Stimulated activated CD8-positive, alpha-beta memory T cell treated with anti-CD3 and anti-CD28 coated beads, Interleukin-7, amount 100 ng/mL, for 48 hours (primary cell): ENCODE measurements at regions not wholly inside any gene's neighbourhood (a gene's known extent, or its start where the extent isn't known, plus 50 kb on each side); places are given as distances from the start of the nearest gene placed in this dataset.
"Not testable (repeated sequence)": the region's sequence is repeated elsewhere in the genome, so short reads cannot be mapped to it uniquely, and the experiment has no call there.

ENCODE experiments used
- DNase-seq, 2 donors: peaks; one replicate each; pipeline ENCODE4 v3.0.0-alpha.2; 2020; ENCODE audit warnings: low read depth in 1 of 2; ENCODE audit errors: extremely low read depth in 1 of 2

GRCh38 chr11:134616038-134616437 lies 204.0 kb upstream of the B3GAT1 start:
- no peak for DNase-seq

GRCh38 chr11:134615041-134615615 lies 203.1 kb upstream of the B3GAT1 start:
- no peak for DNase-seq

- no peak for DNase-seq
Observed at GRCh38 chr11:134614141-134614540, 202.1 kb upstream of the B3GAT1 start.

- no peak for DNase-seq
Observed at GRCh38 chr11:134613646-134614045, 201.6 kb upstream of the B3GAT1 start.

- DNase-seq: no peak
Observed at GRCh38 chr11:134612140-134613030, 200.3 kb upstream of the B3GAT1 start.

GRCh38 chr11:134611537-134611936 lies 199.5 kb upstream of the B3GAT1 start:
- DNase-seq: no peak

- DNase-seq: no peak
Observed at GRCh38 chr11:134610116-134610910, 198.3 kb upstream of the B3GAT1 start.

GRCh38 chr11:134609361-134610115 lies 197.5 kb upstream of the B3GAT1 start:
- DNase-seq: no peak

- no peak for DNase-seq
Observed at GRCh38 chr11:134607963-134608750, 196.1 kb upstream of the B3GAT1 start.

GRCh38 chr11:134606251-134606650 lies 194.2 kb upstream of the B3GAT1 start:
- DNase-seq: no peak

GRCh38 chr11:134604886-134605285 lies 192.8 kb upstream of the B3GAT1 start:
- DNase-seq: no peak

GRCh38 chr11:134599299-134599771 lies 187.3 kb upstream of the B3GAT1 start:
- no peak for DNase-seq

- DNase-seq: no peak
Observed at GRCh38 chr11:134598368-134598767, 186.3 kb upstream of the B3GAT1 start.

GRCh38 chr11:134597452-134597851 lies 185.4 kb upstream of the B3GAT1 start:
- no peak for DNase-seq

- no peak for DNase-seq
Observed at GRCh38 chr11:134596404-134596803, 184.4 kb upstream of the B3GAT1 start.

GRCh38 chr11:134592391-134592990 lies 180.4 kb upstream of the B3GAT1 start:
- DNase-seq: peak; percentile 29 to 39

- DNase-seq: no peak
Observed at GRCh38 chr11:134591338-134591737, 179.3 kb upstream of the B3GAT1 start.

- DNase-seq: no peak
Observed at GRCh38 chr11:134589129-134589528, 177.1 kb upstream of the B3GAT1 start.

- DNase-seq: not testable (repeated sequence)
Observed at GRCh38 chr11:134588460-134589110, 176.5 kb upstream of the B3GAT1 start.
